Neural cell (in vitro differentiated cells): ENCODE measurements at regions not wholly inside any gene's neighbourhood (a gene's known extent, or its start where the extent isn't known, plus 50 kb on each side); places are given as distances from the start of the nearest gene placed in this dataset.

Source experiments
- CTCF ChIP-seq: fragments of 450-650 bp; IDR thresholded peaks from 2 replicates; pipeline ENCODE4 v1.5.1; 2014; ENCODE audit warnings: antibody characterized with exemption, mild to moderate bottlenecking, moderate library complexity; ENCODE audit not compliant: poor library complexity, severe bottlenecking
- EP300 ChIP-seq: fragments of 450-650 bp; conservative IDR thresholded peaks from 2 replicates; pipeline ENCODE4 v1.6.1; 2014; ENCODE audit warnings: antibody characterized with exemption, mild to moderate bottlenecking, moderate library complexity; ENCODE audit not compliant: poor library complexity, severe bottlenecking
- EZH2 ChIP-seq: fragments of 200-600, 300-800 bp; shearing (Covaris generic), sonication (generic); IDR thresholded peaks from 2 replicates; pipeline ENCODE4 v1.6.1; 2014; ENCODE audit warnings: antibody characterized with exemption, low read length, borderline replicate concordance, mild to moderate bottlenecking; ENCODE audit not compliant: insufficient read depth, poor library complexity, severe bottlenecking
- POLR2AphosphoS5 ChIP-seq: IDR thresholded peaks from 2 replicates; pipeline ENCODE4 v1.6.1; 2012
- RAD21 ChIP-seq: fragments of 450-650 bp; conservative IDR thresholded peaks from 2 replicates; pipeline ENCODE4 v1.6.1; 2014; ENCODE audit warnings: antibody characterized with exemption, mild to moderate bottlenecking, moderate library complexity
- SMC3 ChIP-seq: fragments of 450-650 bp; conservative IDR thresholded peaks from 2 replicates; pipeline ENCODE4 v1.6.1; 2014; ENCODE audit warnings: antibody characterized with exemption, mild to moderate bottlenecking, moderate library complexity; ENCODE audit not compliant: poor library complexity
- TF ChIP-seq, protein P1 (sequence below): IDR thresholded peaks from 2 replicates; pipeline ENCODE4 v1.6.1; 2012; ENCODE audit warnings: borderline replicate concordance

DNA sequence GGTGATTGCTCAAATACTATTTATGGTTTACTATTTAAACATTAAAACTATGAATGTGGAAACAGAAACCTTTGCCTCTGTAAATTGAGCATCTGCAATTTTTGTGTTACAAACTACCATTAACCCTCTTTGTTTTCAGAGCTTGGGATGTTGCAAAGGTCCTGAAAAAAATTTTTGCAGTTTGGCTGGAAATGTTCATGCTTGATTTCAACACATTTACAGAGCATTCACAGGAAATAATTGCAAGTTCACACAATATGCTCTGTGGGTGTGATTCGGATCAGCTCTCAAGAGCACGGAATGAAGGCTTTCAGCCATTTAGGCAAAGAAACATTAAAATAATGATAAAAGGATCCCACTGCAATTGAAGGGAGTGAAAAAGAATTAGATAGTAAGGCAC is 232.9 kb downstream of the ATP23 start:
- TF ChIP-seq CTCF (no peak), EZH2 (no peak), POLR2AphosphoS5 (peak; percentile 35), SMC3 (no peak), EP300 (no peak), RAD21 (no peak)
- TF ChIP-seq, protein P1, sequence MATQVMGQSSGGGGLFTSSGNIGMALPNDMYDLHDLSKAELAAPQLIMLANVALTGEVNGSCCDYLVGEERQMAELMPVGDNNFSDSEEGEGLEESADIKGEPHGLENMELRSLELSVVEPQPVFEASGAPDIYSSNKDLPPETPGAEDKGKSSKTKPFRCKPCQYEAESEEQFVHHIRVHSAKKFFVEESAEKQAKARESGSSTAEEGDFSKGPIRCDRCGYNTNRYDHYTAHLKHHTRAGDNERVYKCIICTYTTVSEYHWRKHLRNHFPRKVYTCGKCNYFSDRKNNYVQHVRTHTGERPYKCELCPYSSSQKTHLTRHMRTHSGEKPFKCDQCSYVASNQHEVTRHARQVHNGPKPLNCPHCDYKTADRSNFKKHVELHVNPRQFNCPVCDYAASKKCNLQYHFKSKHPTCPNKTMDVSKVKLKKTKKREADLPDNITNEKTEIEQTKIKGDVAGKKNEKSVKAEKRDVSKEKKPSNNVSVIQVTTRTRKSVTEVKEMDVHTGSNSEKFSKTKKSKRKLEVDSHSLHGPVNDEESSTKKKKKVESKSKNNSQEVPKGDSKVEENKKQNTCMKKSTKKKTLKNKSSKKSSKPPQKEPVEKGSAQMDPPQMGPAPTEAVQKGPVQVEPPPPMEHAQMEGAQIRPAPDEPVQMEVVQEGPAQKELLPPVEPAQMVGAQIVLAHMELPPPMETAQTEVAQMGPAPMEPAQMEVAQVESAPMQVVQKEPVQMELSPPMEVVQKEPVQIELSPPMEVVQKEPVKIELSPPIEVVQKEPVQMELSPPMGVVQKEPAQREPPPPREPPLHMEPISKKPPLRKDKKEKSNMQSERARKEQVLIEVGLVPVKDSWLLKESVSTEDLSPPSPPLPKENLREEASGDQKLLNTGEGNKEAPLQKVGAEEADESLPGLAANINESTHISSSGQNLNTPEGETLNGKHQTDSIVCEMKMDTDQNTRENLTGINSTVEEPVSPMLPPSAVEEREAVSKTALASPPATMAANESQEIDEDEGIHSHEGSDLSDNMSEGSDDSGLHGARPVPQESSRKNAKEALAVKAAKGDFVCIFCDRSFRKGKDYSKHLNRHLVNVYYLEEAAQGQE = peak; percentile 43
